ENCODE measurements at regions not wholly inside any gene's neighbourhood (a gene's known extent, or its start where the extent isn't known, plus 50 kb on each side); places are given as distances from the start of the nearest gene placed in this dataset.

DNA sequence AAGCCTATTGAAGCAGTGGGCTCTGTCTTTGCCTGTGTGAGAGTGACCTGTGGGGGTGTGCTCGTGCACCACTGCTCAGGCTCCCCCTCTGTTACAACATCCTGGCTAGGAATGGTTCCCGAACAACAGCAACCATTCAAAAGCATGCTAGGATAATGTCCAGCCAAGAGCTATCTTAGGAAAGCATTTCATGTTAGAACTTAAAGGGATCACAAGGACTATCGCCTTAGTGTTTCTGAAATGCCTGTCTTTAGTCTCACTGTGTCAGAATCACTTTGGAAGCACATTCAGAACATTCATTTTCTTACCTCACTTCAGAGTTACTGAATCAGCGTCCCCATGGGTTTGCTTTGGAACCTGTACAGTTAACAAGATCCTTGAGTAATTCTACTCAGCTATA is 134.9 kb upstream of the DSEL start (continued):
- no peak for TF ChIP-seq PHF8 (conservative IDR thresholded peaks at IDR 0.05; ENCODE audit: low read depth, low read length)
